DMS 273 (cell line): ENCODE measurements at regions not wholly inside any gene's neighbourhood (a gene's known extent, or its start where the extent isn't known, plus 50 kb on each side); places are given as distances from the start of the nearest gene placed in this dataset.
A peak's percentile ranks its signal among the peaks of the same experiment; 100 is the strongest.

Experiments
- DNase-seq: peaks from one replicate; lab custom pipeline; 2025; ENCODE audit not compliant: unreplicated experiment; lab: John Stamatoyannopoulos, UW

DNA sequence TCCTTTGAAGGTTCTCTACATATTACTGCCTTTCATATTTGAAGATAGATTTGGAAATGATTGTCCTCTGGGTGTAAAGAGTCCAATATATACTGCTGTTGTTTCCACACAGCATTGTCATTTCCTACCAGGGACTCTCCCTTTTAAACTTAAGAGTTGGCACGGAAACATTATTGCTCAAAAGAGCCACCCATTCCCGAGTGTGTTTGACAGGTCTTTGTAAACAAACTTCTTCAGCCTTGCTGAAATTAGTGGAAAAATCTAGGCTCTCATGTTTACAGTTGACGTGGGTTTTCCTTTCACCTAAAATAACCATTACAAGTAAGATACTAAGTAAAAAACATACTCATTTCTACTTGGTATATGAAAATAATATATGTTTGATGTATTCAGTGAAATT is 111.4 kb upstream of the LIMCH1 start:
- DNase-seq = no peak

GRCh38 chr4:41427306-41427882 is 110.6 kb upstream of the LIMCH1 start:
- no peak for DNase-seq

- peak; percentile 6 for DNase-seq
These were observed 109.9 kb upstream of the LIMCH1 start for GRCh38 chr4:41427931-41428600.

DNA sequence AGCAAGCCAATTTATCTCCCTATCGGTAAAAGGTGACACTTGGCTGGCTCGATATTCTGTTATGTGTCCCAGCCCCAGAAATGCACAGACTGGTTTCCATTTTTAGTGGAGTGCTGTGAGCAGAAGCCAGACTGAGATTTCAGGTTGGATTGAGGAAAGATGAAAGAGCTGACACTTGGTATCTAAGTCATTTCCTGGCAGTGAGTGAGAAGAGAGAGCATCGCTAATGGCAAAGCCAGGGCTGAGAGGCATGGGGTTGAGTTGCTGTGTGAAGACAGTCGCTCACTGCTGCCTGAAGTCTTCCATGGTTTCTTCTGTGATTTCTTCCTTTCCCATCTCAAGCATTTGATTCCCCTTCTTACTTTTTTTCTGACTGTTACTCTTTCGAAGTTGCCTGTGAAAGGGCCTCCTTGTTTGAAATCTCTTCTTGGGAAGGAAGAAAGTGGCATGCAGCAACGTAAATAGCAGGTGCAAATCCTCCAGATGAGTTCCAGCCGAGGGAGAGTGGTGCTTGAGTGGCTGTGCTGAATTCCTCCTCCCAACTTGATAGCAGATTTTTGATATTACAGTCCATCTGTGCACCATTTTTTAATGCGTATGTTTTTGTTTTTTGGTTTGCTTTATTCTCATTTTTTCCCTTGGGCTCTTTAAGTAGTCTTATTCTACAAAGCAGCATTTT is 109.2 kb upstream of the LIMCH1 start:
- peak; percentile 36 for DNase-seq

DNA sequence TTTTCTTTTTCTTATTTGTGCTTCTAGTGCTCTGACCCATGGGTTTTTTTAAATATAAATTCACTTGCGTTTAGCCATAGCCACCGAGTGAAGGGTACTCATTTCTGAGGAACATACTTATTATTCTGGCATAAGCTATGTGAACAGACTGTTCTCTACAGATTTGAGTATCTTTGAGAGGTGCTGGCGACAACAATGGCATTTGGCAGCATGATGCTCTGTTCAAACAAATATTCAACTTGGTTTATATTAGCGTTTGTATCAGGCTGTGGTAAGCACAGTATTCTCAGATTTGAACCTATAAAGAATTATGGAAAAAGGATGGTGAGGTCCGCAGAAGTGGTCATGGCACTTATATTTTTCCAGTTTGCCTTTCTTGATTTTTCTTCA is 108.7 kb upstream of the LIMCH1 start:
- peak; percentile 34 for DNase-seq

DNA sequence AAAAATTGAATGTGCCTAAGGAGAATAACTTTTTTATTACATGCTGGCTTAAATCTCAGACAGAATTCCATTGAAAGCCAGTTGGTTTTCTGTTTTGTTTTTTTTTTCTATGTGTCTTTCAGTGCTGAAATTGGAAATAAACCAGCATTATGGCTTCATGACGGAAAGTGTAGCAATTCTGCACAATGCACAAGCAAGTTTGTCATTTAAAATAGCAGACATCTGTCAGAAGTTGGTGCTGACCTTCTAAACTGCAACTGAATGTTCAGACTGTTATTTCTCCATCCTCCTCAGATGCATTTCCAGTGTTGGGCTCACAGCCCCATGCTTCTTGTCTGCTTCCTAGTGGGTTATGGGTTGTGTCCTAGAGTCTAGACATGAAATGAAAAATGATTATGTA is 107.2 kb upstream of the LIMCH1 start:
- DNase-seq = no peak

- no peak for DNase-seq
These were observed 106.7 kb upstream of the LIMCH1 start for GRCh38 chr4:41431276-41431675.

- peak; percentile 8 for DNase-seq
These were observed 105.7 kb upstream of the LIMCH1 start for GRCh38 chr4:41432219-41432618.

GRCh38 chr4:41432881-41433280 is 105.1 kb upstream of the LIMCH1 start:
- no peak for DNase-seq

DNA sequence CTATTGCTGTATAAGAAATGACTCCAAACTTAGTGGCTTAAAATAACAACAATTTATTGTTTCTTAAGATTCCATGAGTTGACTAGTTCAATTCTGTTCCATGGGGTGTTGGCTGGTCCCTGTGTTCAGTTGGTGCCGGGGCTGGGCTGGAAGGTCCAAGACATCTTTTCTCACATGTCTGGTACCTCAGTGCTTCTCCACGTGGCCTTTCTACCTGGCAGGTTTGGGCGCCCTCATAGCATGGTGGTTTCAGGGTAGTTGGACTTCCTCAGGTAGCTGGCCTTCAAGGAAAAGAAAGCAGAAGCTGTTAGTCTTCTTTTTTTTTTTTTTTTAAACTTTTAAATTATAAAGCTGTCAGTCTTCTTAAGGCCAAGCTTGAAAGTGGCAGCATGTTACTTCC is 104.6 kb upstream of the LIMCH1 start:
- DNase-seq = no peak

DNA sequence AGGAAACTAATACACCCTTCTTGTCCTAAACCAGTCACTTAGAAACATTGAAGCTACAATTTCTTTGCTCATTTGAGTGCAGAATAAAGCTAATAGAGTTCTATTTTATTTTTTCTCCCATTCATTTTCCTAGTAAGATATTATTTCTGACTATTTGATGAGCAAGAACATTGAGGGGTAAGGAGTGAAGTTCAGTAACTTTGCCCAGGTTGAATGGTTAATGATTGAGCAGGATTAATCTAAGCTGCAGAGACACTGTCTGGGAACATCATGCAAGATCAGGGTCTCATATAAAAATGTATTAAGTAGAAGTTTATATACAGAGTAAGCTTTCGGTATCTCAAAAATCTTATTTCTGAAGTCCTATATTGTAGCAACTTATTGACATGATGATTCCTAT is 102.4 kb upstream of the LIMCH1 start:
- no peak for DNase-seq

- DNase-seq = peak; percentile 39
These were observed 101.5 kb upstream of the LIMCH1 start for GRCh38 chr4:41436419-41436818.

DNA sequence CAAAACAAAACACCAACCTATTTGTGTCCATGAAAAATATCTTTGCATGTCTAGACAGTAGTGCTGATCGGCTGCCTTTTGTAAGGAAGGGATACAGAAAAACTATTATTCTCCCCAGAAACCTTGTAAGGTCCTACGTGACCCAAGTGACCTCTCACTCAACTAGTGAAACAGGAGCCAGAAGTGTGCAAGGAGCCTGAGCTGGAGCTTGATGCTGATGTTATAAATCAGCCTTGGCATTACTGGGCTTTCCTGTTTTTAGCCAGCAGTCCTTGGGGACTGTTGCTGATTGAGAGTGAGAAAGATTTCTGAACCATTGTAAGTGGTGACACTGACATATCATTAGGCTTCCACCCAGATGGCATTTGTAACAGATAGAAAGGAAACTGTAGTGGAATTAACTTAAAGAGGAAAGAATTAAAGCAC is 100.8 kb upstream of the LIMCH1 start:
- peak; percentile 40 for DNase-seq

- peak; percentile 20 for DNase-seq
These were observed 99.0 kb upstream of the LIMCH1 start for GRCh38 chr4:41438931-41439297.

- DNase-seq = no peak
These were observed 95.1 kb upstream of the LIMCH1 start for GRCh38 chr4:41442810-41443209.

DNA sequence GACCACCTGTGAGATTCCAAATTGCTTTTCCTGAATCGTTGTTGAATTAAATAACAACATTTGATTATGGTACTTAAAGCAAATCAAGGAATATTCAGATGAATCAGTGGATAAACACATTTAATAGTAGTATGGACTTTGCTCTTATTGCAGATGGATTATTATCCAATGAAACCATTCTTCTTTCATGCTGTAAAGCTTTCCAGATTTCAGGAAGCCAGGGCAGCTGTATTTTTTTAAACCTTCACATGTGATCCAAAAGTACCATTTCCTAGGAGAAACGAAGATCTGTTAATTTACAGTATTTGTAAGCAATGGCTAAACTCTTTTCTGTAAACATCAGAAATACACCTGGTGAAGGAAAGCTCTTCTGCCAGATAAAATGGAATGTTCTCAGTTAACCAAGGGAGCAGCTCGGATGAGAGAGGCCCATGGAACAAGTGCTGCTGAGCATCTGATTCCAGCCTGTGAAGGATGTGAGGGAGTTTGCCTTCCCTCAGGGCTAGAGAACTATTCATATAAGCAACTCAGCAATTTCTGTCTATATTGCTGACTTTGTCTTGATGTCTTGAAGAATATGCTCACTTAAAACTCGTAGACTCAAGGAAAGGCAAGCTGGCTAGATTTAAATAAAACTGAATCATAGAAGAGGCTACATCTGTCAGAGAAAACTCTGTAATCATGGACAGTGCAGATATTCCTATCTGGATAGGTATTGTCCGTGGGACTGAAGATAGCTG is 94.4 kb upstream of the LIMCH1 start:
- DNase-seq = no peak

GRCh38 chr4:41446391-41446790 is 91.6 kb upstream of the LIMCH1 start:
- DNase-seq = peak; percentile 5

DNA sequence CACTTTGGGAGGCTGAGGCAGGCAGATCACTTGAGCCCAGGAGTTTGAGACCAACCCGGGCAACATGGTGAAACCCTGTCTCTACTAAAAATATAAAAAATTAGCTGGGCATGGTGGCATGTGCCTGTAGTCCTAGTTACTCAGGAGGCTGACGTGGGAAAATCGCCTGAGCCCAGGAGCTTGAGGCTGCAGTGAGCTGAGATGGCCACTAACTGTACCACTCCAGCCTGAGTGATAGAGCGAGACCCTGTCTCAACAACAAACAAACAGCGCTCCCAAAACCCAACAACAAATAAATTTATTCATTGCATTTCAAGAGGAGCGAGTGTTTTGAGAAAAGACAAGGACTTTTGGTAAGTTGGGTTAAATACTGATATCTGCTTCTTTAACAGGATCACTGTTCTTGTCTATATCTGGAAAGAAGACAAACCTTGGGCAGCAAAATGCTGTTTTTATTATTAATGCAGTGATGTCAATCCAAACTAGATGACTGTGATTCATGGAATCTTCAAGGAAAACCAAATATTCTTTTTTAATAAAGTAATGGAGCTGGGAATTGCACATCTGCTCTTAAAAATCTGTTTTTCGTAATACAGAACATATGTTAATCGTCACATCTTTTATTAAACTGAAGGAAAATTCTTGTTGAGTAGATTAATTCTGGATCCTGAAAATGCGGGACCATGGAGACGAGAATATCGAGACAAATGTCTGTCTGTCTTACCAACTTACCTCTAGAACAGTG is 90.8 kb upstream of the LIMCH1 start:
- DNase-seq = no peak

DNA sequence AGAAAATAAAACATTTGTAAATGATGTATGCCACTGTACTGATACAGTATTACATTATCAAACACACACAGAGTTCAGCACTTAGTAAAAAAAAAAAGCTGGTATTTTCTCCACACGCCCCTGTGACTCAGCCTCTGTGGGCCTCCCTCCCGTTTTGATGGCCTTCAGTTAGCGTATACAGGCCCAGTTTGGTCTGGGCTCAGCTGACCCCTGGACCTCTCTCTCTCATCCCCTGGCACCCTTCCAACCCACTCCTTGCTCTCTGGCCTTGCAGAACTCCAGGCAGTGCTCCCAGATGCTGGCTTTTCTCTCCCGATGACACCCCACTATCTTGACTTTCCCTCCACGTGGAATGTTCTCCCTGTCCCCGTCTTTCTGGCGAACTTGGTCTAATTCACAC is 89.0 kb upstream of the LIMCH1 start:
- DNase-seq = no peak

DNA sequence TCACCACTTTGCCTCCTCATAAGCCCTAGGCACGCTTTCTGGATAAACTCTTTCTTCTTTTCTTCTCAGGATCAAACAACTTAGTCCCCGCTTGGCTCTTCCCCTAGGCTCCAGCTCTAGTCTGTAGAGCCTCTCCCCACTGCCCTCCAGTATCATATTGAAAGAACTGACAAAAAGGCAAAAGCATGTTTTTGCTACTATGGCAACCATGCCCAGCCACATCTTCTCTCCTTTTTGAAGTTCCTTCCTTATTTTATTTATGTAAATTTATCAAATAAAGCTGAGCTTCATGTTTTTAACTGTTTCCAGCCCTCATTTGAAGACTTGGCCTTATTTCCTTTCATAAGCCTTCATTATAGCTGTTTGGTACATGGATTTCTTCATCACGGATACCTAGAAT is 86.0 kb upstream of the LIMCH1 start:
- no peak for DNase-seq
